Stromal cell of bone marrow (primary cell): ENCODE measurements at regions not wholly inside any gene's neighbourhood (a gene's known extent, or its start where the extent isn't known, plus 50 kb on each side); places are given as distances from the start of the nearest gene placed in this dataset.
"Not testable (repeated sequence)": the region's sequence is repeated elsewhere in the genome, so short reads cannot be mapped to it uniquely, and the experiment has no call there.

ENCODE experiments used
- DNase-seq: peaks from one replicate; pipeline ENCODE4 v3.0.0-alpha.2; 2012; ENCODE audit warnings: low read depth

GRCh38 chr1:145482214-145482860 lies 56.9 kb upstream of the NBPF20 start:
- DNase-seq, result not testable (repeated sequence)

DNA sequence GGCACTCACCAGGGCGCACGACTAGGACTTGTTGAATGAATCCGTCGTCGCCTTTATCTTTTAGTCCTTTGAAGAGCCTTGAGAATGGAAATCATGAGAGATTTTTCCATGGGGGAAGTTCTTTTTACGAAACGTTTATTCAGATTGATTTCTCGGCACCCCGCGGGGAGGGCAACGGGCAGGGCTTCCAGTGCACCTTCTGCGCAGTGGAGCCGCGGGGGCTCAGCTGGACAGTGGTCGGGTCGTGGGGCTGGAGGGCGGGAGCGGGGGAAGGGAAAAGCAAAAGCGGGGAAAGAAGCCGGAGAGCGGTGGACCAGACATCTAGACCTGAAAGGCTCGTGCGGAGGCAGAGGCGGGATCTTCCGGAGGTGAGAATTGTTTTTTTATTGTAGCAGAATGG lies 50.6 kb upstream of the NBPF20 start:
- DNase-seq, result not testable (repeated sequence)

DNA sequence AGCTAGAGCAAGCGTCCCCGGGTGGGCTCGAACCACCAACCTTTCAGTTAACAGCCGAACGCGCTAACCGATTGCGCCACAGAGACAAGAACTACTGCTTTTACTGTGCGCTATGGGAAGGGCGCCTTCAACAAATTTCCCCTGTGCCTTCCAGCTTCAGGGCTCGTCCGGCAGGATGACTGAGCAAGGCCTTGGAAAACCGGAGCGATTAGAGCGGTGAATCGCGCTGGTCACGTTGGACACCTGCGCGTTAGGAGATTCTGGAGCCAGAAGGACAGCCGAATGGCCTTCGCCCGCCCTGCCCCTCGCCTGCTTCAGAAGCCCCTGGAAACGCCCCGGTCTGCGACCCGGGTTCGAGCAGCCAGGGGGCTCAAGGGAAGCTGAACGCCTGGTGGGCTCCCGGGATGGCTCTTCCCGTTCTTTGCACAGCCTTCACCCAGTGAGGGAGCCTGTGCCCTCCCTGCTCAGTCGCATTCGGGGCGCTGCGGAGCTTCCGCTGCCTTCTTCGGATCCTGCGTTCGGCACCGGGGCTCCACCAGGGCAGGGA lies 50.0 kb upstream of the NBPF20 start:
- DNase-seq, result not testable (repeated sequence)
